GM12892 (cell line): ENCODE measurements at regions not wholly inside any gene's neighbourhood (a gene's known extent, or its start where the extent isn't known, plus 50 kb on each side); places are given as distances from the start of the nearest gene placed in this dataset.
A peak's percentile ranks its signal among the peaks of the same experiment; 100 is the strongest.
"Not testable (repeated sequence)": the region's sequence is repeated elsewhere in the genome, so short reads cannot be mapped to it uniquely, and the experiment has no call there.

Experiments used
- DNase-seq: peaks from one replicate; pipeline ENCODE4 v3.0.0; 2011; ENCODE audit not compliant: insufficient read length
- FAIRE-seq: peaks from 2 replicates; lab custom pipeline; 2011; peaks lifted over from hg19 to GRCh38; lab: Jason Lieb, UNC
- POLR2A ChIP-seq: IDR thresholded peaks from 2 replicates; pipeline ENCODE4 v1.6.1; 2011; ENCODE audit warnings: low read depth, low read length, control low read depth
- POLR2AphosphoS5 ChIP-seq: IDR thresholded peaks from 2 replicates; pipeline ENCODE4 v1.6.1; 2011; ENCODE audit warnings: low read depth, low read length, control low read depth
- TAF1 ChIP-seq: IDR thresholded peaks from 2 replicates; pipeline ENCODE4 v1.6.1; 2011; ENCODE audit warnings: low read depth, mild to moderate bottlenecking, control low read depth, low read length, borderline replicate concordance

GRCh38 chr5:37940931-37941623, 101.2 kb upstream of the GDNF start:
- FAIRE-seq (no peak), DNase-seq (no peak)
- TF ChIP-seq POLR2AphosphoS5: no peak
- no peak for TF ChIP-seq TAF1
- no peak for TF ChIP-seq POLR2A

- DNase-seq (no peak), FAIRE-seq (no peak)
- TF ChIP-seq TAF1: no peak
- TF ChIP-seq POLR2AphosphoS5: no peak
- TF ChIP-seq POLR2A: no peak
Observed at GRCh38 chr5:37938861-37939260, 99.0 kb upstream of the GDNF start.

GRCh38 chr5:37938076-37938852, 98.4 kb upstream of the GDNF start:
- FAIRE-seq (no peak), DNase-seq (no peak)
- no peak for TF ChIP-seq POLR2A
- no peak for TF ChIP-seq POLR2AphosphoS5
- no peak for TF ChIP-seq TAF1

DNA sequence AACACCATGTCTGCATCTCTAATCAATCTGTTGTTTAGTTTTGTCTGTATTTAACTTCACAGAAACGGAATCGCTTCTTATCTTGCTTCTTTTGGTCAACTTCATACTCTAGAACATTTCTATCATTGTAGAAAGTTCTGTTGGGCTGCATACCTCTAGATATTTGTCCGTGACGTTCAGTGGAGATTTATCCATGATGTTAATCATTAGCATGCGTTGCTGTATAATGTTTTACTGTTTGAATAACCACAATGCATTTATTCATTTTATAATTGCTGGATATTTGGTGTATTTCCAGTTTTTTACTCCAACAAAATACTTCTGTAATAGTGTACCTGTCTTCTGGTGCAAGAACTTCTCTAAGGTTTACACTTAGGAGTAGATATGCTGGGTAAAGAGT, 96.2 kb upstream of the GDNF start:
- TF ChIP-seq TAF1: no peak
- no peak for TF ChIP-seq POLR2A
- no peak for TF ChIP-seq POLR2AphosphoS5
- DNase-seq (no peak), FAIRE-seq (no peak)

GRCh38 chr5:37933576-37933975, 93.7 kb upstream of the GDNF start:
- DNase-seq (no peak), FAIRE-seq (no peak)
- TF ChIP-seq POLR2A (no peak), POLR2AphosphoS5 (no peak), TAF1 (no peak)

DNA sequence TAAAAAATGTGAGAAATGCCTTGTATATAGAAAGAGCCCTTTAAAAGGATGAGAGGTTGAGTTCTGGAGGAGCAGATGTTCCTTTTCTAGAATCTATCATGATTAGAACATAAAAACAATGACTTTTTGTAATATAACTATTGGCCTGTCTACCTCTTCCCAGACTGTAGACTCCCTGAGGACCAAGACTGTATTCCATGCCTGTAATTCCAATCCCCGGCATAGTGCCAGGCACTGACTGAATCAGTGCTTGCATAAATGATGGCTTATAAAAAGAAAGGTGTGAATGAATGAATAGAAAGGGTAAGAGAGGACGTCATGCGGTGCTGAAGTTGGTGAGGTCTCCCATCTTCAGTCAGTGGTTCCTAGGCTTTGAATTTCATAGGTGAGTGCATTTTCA, 92.6 kb upstream of the GDNF start:
- FAIRE-seq (no peak), DNase-seq (no peak)
- TF ChIP-seq POLR2A (no peak), POLR2AphosphoS5 (no peak), TAF1 (no peak)

DNA sequence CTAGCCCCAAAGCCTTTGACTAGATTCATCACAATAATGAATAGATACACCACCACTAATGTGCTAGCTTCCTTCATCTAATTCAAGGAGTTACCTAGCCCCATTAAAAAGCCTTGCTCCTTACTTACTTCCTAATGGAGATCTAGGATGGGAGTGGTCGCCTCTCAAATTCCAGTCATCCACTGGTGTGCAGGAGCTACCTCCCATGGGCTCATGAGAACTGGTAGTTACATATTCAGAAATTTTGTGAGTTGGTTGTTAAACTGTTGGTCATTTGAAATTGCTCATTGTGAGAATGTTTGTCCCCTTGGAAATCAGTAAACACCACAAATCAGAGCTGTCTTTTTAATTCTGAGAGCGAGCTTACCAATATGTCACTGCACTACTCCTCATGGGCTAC, 91.7 kb upstream of the GDNF start:
- DNase-seq: no peak
- no peak for FAIRE-seq
- TF ChIP-seq POLR2AphosphoS5: no peak
- no peak for TF ChIP-seq POLR2A
- TF ChIP-seq TAF1: no peak

DNA sequence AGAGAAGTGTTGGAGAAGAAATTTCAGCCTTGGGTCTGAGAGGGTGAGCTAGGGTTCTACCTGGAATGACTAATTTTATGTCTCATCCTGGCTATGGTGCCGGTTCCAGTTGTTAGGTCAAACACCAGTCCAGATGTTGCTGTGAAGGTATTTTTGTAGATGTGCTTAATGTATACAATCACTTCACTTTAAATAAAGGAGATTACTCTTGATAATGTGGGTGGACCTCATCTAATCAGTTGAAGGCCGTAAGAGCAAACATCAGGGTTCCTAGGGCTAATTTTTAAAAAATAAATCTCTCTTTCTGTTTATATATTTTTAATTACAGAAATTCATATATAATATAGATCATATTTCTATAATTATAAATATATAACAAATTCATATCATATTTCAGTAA, 90.5 kb upstream of the GDNF start:
- FAIRE-seq: no peak

DNA sequence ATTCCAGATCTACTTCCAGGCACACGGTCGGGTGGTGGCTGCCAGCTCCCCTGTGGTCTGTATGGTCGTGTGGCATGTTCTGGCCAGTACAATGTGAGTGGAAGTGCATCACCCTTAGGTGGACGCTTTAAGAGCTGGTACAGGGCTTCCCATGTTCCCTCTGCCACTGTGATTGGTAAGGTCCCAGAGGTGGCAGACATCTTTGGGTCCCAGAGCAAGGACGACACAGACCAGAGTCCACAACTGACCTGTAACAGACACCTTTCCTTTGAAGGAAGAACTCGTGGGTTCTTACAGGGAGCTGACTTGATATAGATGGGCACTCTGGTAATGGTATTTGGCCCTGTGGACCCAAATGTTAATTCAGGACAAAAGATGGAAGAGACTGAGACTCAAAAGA, 90.0 kb upstream of the GDNF start:
- FAIRE-seq (no peak), DNase-seq (no peak)
- TF ChIP-seq POLR2AphosphoS5 (no peak), POLR2A (no peak), TAF1 (no peak)

More for the DNA sequence above, 90.5 kb upstream of the GDNF start:
- DNase-seq: no peak
- TF ChIP-seq POLR2AphosphoS5 (no peak), TAF1 (no peak), POLR2A (no peak)

DNA sequence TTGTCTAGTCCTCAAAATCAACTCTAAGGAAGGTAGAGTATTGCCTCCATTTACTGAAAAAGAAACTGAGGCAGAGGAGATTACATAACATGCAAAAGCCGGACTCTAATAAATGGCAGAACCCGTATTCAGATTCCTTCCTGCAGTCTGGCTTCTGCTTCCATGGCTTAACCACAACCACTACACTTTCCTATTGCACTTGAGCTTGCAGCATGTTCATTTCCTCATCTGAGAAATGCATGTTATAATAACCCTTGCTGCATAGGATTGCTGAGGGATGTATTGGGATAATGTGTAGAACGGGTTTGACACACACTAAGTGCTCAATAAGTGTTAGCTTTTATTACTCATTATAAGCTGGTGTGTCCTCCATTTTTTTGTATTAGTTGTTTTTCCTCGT, 87.9 kb upstream of the GDNF start:
- DNase-seq: not testable (repeated sequence)
- FAIRE-seq: peak; percentile 71

- FAIRE-seq (no peak), DNase-seq (no peak)
- TF ChIP-seq POLR2AphosphoS5 (no peak), POLR2A (no peak), TAF1 (no peak)
Observed at GRCh38 chr5:37926732-37927131, 86.9 kb upstream of the GDNF start.

DNA sequence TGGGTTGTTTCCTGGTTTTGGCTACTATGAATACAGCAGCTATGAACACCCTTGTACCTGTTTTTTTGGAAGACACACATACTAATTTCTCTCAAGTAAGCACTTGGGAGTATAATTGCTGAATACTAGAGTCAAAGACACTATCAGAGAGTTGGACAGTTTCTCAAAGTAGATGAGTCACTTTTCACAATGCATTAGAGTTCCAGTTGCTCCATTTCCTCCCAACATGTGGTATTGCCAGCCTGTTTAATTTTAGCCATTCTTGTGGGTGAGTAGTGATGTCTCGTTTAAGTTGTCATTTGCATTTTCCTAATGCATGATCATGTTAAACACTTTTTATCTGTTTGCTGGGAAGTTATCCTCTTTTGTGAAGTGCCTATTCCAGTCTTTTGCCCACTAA, 81.6 kb upstream of the GDNF start:
- TF ChIP-seq POLR2AphosphoS5 (no peak), TAF1 (no peak), POLR2A (no peak)
- DNase-seq (no peak), FAIRE-seq (no peak)
